Activated CD4-positive, alpha-beta T cell treated with anti-CD3 and anti-CD28 coated beads for 36 hours (primary cell): ENCODE measurements at regions not wholly inside any gene's neighbourhood (a gene's known extent, or its start where the extent isn't known, plus 50 kb on each side); places are given as distances from the start of the nearest gene placed in this dataset.

Experiments
- ATAC-seq: fragments of 200-7000 bp; cut with Tn5 transposase; one replicate; pipeline ENCODE4 v1.10.0; 2021; ENCODE audit warnings: mild to moderate bottlenecking, moderate library complexity
- CTCF ChIA-PET: fragments of 350-600 bp; sonication (Branson Sonifier 250); formaldehyde crosslinking; loops from one replicate; lab custom pipeline; 2021; ENCODE audit warnings: antibody characterized with exemption; lab: Charles Lee
- POLR2A ChIA-PET: fragments of 350-600 bp; sonication (Branson Sonifier 250); formaldehyde crosslinking; loops from one replicate; lab custom pipeline; 2021; ENCODE audit warnings: antibody characterized with exemption, inconsistent platforms; lab: Charles Lee
- DNase-seq: peaks from one replicate; pipeline ENCODE4 v3.0.0-alpha.2; 2020
- H3K27ac Mint-ChIP-seq: one replicate; pipeline ENCODE4 v1.8.0; 2021; ENCODE audit warnings: mixed read lengths
- H3K27me3 Mint-ChIP-seq: one replicate; pipeline ENCODE4 v1.8.0; 2021; ENCODE audit warnings: mixed read lengths
- H3K36me3 Mint-ChIP-seq: one replicate; pipeline ENCODE4 v1.8.0; 2021; ENCODE audit warnings: low read depth, mixed read lengths
- H3K4me1 Mint-ChIP-seq: one replicate; pipeline ENCODE4 v1.8.0; 2021; ENCODE audit warnings: mixed read lengths
- H3K4me3 Mint-ChIP-seq: one replicate; pipeline ENCODE4 v1.8.0; 2021; ENCODE audit warnings: mild to moderate bottlenecking, moderate library complexity, mixed read lengths
- H3K9me3 Mint-ChIP-seq: one replicate; pipeline ENCODE4 v1.8.0; 2021; ENCODE audit warnings: low read depth, mixed read lengths
- intact Hi-C, 2 experiments: fragments of 100-400 bp; cut with DNase I in 1 of 2; cut with micrococcal nuclease in 1 of 2; formaldehyde crosslinking; loops; one replicate each; pipeline versions ENCODE4 v1.14.2 to v1.15.1; 2022 to 2024; cut with DNase I, micrococcal nuclease

GRCh38 chr5:18761801-18762200 lies 1127.5 kb downstream of the TAF11L14 start:
- H3K4me1 Mint-ChIP-seq = peaks cover 5% of the 10 kb centered on the region
- no peak overlapping the region for H3K27ac Mint-ChIP-seq
- ATAC-seq (peak; percentile 94), DNase-seq (no peak)
- POLR2A ChIA-PET = interaction anchor here (0.6 kb wide), 1 partner anchor 247 kb away, joined by 5 read pairs; no protein-coding TSS in a partner anchor
- H3K36me3 Mint-ChIP-seq = no peaks in the 10 kb centered on the region
- peaks cover 3% of the 10 kb centered on the region for H3K27me3 Mint-ChIP-seq
- no peak overlapping the region for H3K4me3 Mint-ChIP-seq
- intact Hi-C loops = no loop called here
- CTCF ChIA-PET = interaction anchor here (1.5 kb wide), 1 partner anchor 8 kb away, joined by 5 read pairs; no protein-coding TSS in a partner anchor
- no peaks in the 10 kb centered on the region for H3K9me3 Mint-ChIP-seq

- ChIA-PET POLR2A (no interaction called here), CTCF (no interaction called here)
- ATAC-seq (no peak), DNase-seq (no peak)
- Mint-ChIP-seq H3K27ac (no peak overlapping the region), H3K27me3 (peaks cover 3% of the 10 kb centered on the region), H3K36me3 (no peaks in the 10 kb centered on the region), H3K4me1 (peaks cover 5% of the 10 kb centered on the region), H3K9me3 (no peaks in the 10 kb centered on the region), H3K4me3 (no peak overlapping the region)
- intact Hi-C loops = no loop called here
These were observed 1129.9 kb downstream of the TAF11L14 start for GRCh38 chr5:18764161-18764560.

DNA sequence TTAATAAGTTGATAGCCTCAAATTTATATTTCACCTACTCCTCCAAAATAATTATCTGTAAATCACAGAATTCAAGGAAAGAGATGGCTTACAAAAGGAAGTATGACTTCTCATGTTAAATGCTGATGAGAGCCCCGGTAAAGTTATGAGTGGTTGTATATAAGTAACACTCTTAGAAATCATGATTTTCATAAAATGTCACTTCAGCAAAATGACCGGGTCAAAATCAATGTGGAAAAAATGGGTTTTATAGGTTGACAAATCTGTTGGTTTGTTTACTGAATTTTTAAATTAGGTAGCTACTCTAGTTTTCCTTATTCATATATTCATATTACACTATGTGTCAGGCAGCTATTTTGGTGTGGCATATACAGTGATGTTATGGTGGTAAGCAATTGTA lies 1131.0 kb downstream of the TAF11L14 start:
- H3K27ac Mint-ChIP-seq = no peak overlapping the region
- no peak for ATAC-seq
- CTCF ChIA-PET = no interaction called here
- peaks cover 3% of the 10 kb centered on the region for H3K27me3 Mint-ChIP-seq
- intact Hi-C loops = no loop called here
- no peak overlapping the region for H3K4me3 Mint-ChIP-seq
- H3K9me3 Mint-ChIP-seq = no peaks in the 10 kb centered on the region
- H3K4me1 Mint-ChIP-seq = peaks cover 5% of the 10 kb centered on the region
- H3K36me3 Mint-ChIP-seq = no peaks in the 10 kb centered on the region
- POLR2A ChIA-PET = no interaction called here
- no peak for DNase-seq

GRCh38 chr5:18771097-18771610 lies 1136.9 kb downstream of the TAF11L14 start:
- peaks cover 2% of the 10 kb centered on the region for H3K27me3 Mint-ChIP-seq
- ChIA-PET POLR2A (no interaction called here), CTCF (interaction anchor here (0.9 to 1.0 kb wide), 2 partner anchors 13 to 388 kb away, joined by 3 read pairs; no protein-coding TSS in a partner anchor)
- no peaks in the 10 kb centered on the region for H3K36me3 Mint-ChIP-seq
- no peak overlapping the region for H3K27ac Mint-ChIP-seq
- H3K4me3 Mint-ChIP-seq = no peak overlapping the region
- H3K9me3 Mint-ChIP-seq = no peaks in the 10 kb centered on the region
- intact Hi-C loops = no loop called here
- no peak for ATAC-seq
- no peak for DNase-seq
- H3K4me1 Mint-ChIP-seq = peaks cover 5% of the 10 kb centered on the region

- peaks cover 5% of the 10 kb centered on the region for H3K4me1 Mint-ChIP-seq
- intact Hi-C loops = no loop called here
- peak; percentile 68 for ATAC-seq
- H3K4me3 Mint-ChIP-seq = no peak overlapping the region
- H3K9me3 Mint-ChIP-seq = no peaks in the 10 kb centered on the region
- no peaks in the 10 kb centered on the region for H3K27me3 Mint-ChIP-seq
- ChIA-PET CTCF (no interaction called here), POLR2A (no interaction called here)
- H3K36me3 Mint-ChIP-seq = no peaks in the 10 kb centered on the region
- no peak for DNase-seq
- H3K27ac Mint-ChIP-seq = no peak overlapping the region
These were observed 1138.2 kb downstream of the TAF11L14 start for GRCh38 chr5:18772475-18772874.

DNA sequence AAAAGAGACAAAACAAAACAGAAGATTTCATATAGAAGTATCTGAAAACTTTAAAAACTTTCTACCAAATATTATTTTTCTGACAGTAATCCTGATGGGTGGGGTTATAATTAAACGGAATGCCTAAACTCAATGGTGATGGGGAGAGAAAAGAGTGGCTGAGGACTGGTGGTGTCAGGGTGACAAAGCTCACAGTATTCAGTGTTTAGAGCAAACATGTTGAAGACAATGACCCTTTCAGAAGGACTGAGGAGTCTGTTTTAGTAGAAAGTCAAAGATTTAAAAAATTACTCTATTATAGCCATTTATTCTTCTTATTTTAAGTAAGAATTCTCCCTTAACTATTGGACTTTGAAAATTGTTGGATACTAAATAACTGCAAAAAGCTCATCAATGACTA lies 1144.0 kb downstream of the TAF11L14 start:
- Mint-ChIP-seq H3K4me1 (no peaks in the 10 kb centered on the region), H3K9me3 (no peaks in the 10 kb centered on the region), H3K4me3 (no peak overlapping the region), H3K36me3 (no peaks in the 10 kb centered on the region), H3K27ac (no peak overlapping the region), H3K27me3 (no peaks in the 10 kb centered on the region)
- no peak for DNase-seq
- ATAC-seq = no peak
- CTCF ChIA-PET = no interaction called here
- POLR2A ChIA-PET = no interaction called here
- intact Hi-C loops = no loop called here

- no peaks in the 10 kb centered on the region for H3K36me3 Mint-ChIP-seq
- no peaks in the 10 kb centered on the region for H3K9me3 Mint-ChIP-seq
- DNase-seq (no peak), ATAC-seq (no peak)
- CTCF ChIA-PET = no interaction called here
- H3K27me3 Mint-ChIP-seq = peaks cover 2% of the 10 kb centered on the region
- no peak overlapping the region for H3K4me3 Mint-ChIP-seq
- no peak overlapping the region for H3K27ac Mint-ChIP-seq
- no peaks in the 10 kb centered on the region for H3K4me1 Mint-ChIP-seq
- POLR2A ChIA-PET = no interaction called here
- intact Hi-C loops = no loop called here
These were observed 1155.1 kb downstream of the TAF11L14 start for GRCh38 chr5:18789218-18789998.

DNA sequence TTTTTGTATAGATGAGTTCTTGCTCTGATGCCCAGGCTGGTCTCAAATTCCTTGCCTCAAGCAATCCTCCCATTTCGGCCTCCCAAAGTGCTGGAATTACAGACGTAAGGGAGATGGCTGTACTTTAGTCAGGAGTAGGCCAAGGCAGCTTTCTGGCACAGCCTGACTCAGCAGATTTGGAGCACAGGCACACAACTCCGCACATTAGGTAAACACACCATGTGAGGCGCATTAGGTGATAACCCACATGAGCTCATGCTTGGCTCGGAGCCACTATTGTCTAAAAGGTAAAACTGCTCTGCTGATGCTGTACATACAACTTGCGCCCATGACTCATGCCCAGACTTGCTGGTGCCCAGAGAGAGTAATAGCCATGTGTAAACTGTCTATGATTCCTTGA lies 1157.9 kb downstream of the TAF11L14 start:
- ChIA-PET POLR2A (interaction anchor here (0.6 kb wide), 1 partner anchor 13 kb away, joined by 3 read pairs; no protein-coding TSS in a partner anchor), CTCF (no interaction called here)
- intact Hi-C loops = no loop called here
- Mint-ChIP-seq H3K9me3 (no peaks in the 10 kb centered on the region), H3K4me1 (no peaks in the 10 kb centered on the region), H3K36me3 (no peaks in the 10 kb centered on the region), H3K4me3 (no peak overlapping the region), H3K27ac (no peak overlapping the region), H3K27me3 (peaks cover 2% of the 10 kb centered on the region)
- no peak for ATAC-seq
- DNase-seq = no peak

DNA sequence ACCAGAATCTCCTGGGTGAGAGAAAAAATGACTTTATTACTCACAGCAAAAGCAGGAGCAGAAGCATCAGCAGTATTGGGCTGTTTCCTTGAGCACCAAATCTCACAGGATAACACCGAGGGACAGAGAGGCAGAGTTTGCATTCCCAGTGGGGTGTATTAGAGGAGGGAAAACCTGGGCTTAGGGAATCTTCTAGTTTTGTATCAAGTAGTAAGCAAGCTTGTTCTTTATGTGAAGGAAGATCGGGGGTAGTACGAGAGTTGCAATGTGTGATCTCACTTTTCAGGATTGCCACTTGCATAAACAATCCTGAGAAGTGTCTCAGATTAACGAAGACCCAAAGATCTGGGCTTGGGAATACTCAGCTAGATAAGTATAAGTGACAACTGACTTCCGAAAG lies 1163.0 kb downstream of the TAF11L14 start:
- ATAC-seq = no peak
- ChIA-PET CTCF (interaction anchor here (1.0 kb wide), 1 partner anchor 17 kb away, joined by 3 read pairs; no protein-coding TSS in a partner anchor), POLR2A (no interaction called here)
- Mint-ChIP-seq H3K27me3 (peaks cover 2% of the 10 kb centered on the region), H3K4me3 (no peak overlapping the region), H3K27ac (no peak overlapping the region), H3K9me3 (no peaks in the 10 kb centered on the region), H3K36me3 (no peaks in the 10 kb centered on the region), H3K4me1 (no peaks in the 10 kb centered on the region)
- no peak for DNase-seq
- intact Hi-C loops = no loop called here

- intact Hi-C loops = no loop called here
- no peak for ATAC-seq
- Mint-ChIP-seq H3K4me3 (no peak overlapping the region), H3K4me1 (no peaks in the 10 kb centered on the region), H3K36me3 (no peaks in the 10 kb centered on the region), H3K9me3 (no peaks in the 10 kb centered on the region), H3K27me3 (peaks cover 2% of the 10 kb centered on the region), H3K27ac (no peak overlapping the region)
- POLR2A ChIA-PET = no interaction called here
- DNase-seq = no peak
- CTCF ChIA-PET = interaction anchor here (0.5 to 1.0 kb wide), 2 partner anchors 17 to 52 kb away, joined by 3 to 4 read pairs; no protein-coding TSS in a partner anchor
These were observed 1163.8 kb downstream of the TAF11L14 start for GRCh38 chr5:18798058-18798457.

GRCh38 chr5:18799482-18800128 lies 1165.3 kb downstream of the TAF11L14 start:
- ChIA-PET POLR2A (no interaction called here), CTCF (interaction anchor here (0.7 kb wide), 1 partner anchor 11 kb away, joined by 3 read pairs; no protein-coding TSS in a partner anchor)
- DNase-seq (no peak), ATAC-seq (no peak)
- Mint-ChIP-seq H3K27ac (no peak overlapping the region), H3K36me3 (no peaks in the 10 kb centered on the region), H3K27me3 (no peaks in the 10 kb centered on the region), H3K4me1 (no peaks in the 10 kb centered on the region), H3K9me3 (no peaks in the 10 kb centered on the region), H3K4me3 (no peak overlapping the region)
- intact Hi-C loops = no loop called here
